ENCODE measurements at regions not wholly inside any gene's neighbourhood (a gene's known extent, or its start where the extent isn't known, plus 50 kb on each side); places are given as distances from the start of the nearest gene placed in this dataset.
"Not testable (repeated sequence)": the region's sequence is repeated elsewhere in the genome, so short reads cannot be mapped to it uniquely, and the experiment has no call there.

DNA sequence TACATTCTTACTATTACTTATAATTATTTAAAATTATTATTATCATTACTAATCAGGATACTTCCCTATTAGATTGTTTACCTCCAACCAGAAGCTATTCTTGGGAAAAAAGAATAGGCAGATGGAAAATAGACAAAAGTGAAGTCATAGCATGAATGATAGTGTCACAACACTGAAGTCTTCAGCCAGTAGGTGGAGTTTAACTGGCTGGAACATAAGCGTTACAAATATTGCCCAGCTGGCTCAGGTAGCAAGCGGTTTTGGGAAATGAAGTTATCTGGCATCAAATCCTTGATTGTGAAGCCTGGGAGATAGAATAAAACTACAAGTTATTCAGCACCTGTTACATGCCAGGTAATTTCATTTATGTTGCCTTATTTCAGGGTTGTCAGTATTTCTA, 762.9 kb downstream of the C12orf50 start:
- peak; percentile 43 for DNase-seq (ENCODE audit: low spot score)

DNA sequence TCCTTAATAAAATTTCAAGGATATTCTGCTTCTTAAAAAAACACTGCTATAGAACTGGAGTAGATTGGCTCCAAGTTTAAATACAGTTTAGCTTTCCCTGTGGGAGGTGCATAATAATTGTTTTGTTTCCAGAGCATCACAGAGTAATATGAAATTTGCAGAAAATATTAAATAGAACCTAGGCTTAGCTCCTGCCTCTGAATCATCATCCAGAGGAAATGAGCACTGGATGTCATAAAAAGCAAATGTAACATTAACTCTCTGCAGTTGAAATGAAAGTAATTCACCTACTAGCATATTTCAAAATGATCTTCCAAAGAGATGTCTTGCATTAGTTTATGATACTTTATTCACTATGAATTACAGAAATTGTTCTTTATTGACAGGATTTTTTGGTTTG, 769.8 kb downstream of the C12orf50 start:
- no peak for DNase-seq (ENCODE audit: low spot score)

DNA sequence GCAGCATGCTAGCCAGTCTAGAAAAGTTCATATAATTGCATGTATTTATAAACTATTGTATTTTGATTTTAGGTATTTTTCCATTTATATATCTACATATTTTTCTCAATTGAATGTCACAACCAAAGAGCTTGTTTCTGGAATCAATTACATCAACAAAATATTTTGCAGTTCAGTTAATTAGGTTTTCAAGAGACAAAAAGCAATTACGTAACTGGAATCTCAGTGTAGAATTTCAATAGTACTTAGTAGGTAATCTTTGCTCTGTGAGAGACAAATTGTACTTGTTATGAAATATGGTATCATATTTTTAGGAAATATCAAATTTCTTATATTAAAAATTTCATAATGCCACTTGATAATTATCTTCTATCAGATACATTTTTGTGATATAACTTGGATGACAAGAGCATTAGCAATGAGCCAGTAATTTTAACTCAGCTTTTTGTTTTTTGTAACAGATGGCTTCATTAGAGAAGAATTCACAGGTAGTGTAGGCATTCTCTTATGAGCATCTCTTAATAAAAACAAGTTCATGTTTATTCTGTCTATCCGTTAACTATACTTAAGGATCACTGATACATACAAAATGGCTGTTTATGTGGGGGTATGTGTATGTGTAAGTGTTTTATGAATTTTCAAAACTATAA, 774.7 kb downstream of the C12orf50 start:
- DNase-seq (ENCODE audit: low spot score) = no peak

DNA sequence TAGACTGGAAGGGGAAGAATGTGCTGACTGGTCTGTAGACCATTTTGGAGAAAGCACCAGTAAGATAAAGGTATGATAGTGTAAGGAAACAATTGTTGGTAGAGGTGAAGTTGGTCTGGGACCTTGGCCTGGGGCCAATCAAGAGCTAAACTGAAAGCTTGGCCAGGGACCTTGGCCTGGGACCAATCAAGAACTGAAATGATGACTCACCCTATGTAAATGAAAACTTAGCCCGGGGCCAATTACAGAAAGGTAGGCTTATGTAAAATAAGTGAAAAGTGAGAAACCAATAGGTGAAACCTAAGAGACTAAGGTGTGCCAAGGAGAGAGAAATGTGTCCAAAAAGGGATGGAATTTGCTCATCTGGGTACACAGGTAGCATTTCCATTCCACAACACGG, 776.0 kb downstream of the C12orf50 start:
- DNase-seq (ENCODE audit: low spot score) = peak; percentile 20

DNA sequence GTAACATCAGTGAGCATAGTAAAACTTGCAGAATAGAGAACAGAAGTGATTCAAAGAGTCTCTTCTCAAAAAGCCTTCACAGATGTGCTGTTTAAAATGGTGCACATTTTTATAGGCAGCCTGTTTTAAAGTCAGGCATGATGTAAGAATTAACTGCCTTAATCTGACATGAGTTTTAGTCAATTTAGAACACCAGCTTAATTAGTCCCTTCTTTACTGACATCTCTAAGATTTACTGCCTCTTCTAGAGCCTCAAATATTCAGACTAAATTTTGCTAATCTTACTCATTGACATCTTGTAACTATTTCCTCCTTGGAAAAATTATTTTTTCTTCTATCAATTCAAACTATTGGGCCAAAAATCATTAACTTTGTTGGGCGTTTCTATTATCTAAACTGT, 782.5 kb downstream of the C12orf50 start:
- no peak for DNase-seq (ENCODE audit: low spot score)

DNA sequence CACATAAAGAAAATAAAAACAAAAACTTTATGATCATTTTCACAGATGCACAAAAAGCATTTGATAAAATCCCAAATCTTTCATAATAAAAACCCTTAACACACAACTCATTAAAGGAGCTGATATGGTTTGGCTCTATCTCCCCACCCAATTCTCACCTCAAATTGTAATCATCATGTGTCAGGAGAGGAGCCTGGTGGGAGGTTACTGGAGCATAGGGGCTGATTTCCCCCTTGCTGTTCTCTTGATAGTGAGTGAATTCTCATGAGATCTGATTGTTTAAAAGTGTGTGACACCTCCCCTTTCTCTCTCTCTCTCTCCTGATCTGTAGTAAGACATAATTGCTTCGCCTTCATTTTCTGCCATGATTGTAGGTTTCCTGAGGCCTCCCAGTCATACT, 790.7 kb downstream of the C12orf50 start:
- DNase-seq (ENCODE audit: low spot score) = no peak

DNA sequence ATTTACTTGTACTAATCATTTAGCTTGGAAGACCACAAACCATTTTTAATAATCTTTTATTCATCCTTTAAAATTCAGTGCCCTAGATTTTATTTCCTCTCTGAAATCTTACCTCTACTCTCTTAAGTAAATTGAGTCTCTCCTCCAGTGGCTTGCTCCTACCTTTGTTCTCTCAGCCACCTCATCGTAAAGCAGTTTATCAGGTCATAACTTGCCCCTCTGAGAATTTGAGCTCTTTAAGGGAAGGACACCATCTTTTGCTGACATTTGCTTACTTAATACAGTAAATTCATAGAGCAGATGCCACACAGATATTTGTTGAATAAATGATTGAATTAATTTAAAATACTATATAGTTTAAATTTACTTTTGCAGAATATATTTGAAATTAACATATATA, 794.3 kb downstream of the C12orf50 start:
- no peak for DNase-seq (ENCODE audit: low spot score)

DNA sequence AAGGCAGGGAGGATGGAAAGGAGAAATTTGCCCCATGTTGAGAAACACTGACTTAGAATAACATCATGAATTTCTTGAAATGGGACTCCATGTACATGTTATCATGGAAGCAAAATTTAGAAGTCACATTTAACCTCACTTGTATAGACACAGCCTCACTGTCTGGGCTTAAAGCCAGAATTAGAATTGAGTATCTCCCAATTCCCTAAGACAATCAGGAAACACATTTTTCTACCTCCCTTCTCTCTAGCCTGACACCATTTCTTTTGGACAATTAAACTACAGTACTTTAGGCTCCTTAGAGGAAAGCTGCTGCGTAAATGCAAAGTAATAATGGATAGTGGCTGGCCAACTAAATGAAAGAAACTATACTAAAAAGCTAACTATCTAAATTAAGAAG, 795.5 kb downstream of the C12orf50 start:
- no peak for DNase-seq (ENCODE audit: low spot score)

DNA sequence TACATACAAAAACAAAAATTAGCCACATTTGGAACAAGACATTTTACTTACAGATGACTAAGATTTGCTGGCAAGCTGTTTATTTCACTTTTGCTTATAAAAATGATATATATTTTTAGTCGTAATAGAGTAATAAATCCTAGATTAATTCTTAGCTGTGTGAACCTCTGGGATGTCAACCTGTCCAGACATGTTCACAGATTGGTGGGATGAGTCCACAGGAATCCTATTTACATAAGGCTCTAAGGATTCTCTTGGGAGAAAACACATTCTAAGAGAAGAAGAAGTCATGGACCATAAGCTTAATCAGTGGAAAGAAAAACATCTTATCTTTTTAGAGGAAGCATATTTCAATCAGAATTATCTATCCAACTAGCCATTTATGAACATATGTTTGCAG, 797.4 kb downstream of the C12orf50 start:
- no peak for DNase-seq (ENCODE audit: low spot score)

DNA sequence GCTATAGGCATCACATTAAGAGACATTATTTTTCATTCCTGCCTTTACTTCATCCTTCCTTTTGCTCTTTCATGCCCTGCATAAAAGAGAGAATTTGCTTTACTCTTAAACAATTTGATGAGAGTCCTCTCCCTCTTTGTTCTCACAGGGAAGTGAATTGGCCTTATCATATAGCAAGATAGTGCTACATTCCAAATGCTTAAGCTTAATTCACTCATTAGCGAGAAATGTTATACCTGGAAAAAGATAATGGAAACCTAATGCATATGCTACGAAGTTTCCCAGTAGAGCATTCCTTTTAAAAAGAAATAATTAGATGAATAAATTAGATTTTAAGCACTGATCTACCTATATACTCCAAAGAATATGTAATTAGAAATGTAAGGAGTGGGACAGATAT, 798.8 kb downstream of the C12orf50 start:
- no peak for DNase-seq (ENCODE audit: low spot score)

DNA sequence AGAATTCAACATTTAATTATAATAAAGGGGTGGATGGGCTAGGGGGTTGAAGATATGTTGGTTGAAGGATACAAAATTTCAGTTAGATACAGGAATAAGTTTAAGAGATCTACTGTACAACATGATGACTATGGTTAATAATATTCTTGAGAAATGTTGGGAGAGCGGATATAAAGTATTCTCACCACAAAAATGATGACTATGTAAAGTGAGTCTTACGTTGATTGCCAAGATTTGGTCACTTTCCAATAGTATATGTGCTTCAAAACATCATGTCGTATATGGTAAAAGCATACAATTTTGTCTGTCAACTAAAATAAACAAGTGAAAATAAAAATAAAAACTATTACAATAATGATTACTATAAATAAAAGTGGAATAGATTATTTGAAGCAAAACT, 802.0 kb downstream of the C12orf50 start:
- DNase-seq (ENCODE audit: low spot score) = no peak

DNA sequence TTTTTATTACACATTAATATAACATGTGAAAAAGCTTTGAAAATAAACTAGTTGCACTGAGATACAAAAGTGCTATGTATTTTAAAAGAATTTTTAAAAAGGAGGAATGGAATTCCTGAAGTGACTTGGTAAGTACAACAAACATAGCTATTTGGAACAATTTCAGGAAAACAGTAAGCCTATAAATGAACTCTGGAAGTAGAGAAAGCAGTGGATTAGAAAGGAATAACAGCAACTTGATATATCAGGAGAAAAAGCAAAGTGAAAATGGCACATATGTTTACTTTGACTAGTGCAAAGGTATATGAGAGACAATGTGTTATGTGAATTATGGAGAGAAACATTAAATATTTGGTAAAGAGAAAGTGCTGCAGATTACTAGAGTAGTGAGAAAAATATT, 811.7 kb downstream of the C12orf50 start:
- DNase-seq (ENCODE audit: low spot score) = no peak

DNA sequence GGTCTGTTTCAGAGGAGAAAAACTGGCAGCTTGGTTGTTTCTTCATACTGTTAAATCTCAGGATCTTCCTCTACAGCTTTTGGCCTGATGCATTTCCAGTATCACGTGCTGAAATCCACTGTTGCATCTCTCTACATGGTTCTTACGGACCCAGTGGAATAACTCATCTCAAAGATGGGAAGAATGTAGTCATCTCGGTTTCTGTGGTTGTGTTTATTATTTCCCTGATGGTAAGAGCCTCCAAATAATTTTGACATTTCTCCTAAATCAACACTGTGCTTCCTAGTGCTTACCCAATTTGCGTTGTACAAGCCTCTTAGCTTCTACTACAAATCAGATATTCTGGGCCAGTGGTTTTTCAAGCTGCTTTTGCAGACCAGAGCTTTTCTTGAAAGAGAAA, 812.8 kb downstream of the C12orf50 start:
- no peak for DNase-seq (ENCODE audit: low spot score)

DNA sequence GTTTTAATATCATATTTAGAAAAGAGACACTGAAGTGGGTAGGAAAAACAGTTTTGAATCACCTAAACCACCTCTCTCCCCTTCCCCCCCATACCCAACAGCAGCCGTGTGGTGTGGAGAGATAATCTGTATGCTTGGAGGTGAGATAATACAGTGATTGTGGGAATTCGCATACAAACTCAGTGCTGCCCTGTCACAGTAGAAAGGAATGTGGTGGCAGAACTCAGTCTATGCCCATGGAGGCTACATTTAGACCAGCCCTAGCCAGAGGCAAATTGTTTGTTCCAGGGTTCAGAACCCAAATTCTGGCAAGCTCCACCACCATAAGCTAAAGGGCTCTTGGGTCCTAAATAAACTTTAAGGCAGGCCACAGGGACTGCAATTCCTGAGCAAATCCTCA, 827.0 kb downstream of the C12orf50 start:
- no peak for DNase-seq (ENCODE audit: low spot score)

DNA sequence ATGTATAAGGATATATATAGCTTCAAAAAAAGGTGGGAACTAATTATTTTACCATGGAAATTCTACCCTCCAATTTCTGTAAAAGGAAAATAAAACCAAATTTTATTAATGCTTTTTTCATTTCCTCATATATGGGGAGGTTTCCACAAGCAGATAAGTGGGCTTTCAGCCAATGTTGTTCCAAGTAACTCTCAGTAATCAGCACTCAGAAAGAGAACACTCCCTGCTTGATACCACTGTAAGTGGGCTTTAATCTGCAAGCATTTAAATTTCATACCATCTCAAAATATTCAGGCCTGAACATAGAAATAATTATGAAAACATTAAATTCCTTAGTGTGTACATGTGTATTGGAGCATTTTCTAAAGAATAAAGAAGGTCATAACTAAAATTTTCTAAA, 827.6 kb downstream of the C12orf50 start:
- no peak for DNase-seq (ENCODE audit: low spot score)

DNA sequence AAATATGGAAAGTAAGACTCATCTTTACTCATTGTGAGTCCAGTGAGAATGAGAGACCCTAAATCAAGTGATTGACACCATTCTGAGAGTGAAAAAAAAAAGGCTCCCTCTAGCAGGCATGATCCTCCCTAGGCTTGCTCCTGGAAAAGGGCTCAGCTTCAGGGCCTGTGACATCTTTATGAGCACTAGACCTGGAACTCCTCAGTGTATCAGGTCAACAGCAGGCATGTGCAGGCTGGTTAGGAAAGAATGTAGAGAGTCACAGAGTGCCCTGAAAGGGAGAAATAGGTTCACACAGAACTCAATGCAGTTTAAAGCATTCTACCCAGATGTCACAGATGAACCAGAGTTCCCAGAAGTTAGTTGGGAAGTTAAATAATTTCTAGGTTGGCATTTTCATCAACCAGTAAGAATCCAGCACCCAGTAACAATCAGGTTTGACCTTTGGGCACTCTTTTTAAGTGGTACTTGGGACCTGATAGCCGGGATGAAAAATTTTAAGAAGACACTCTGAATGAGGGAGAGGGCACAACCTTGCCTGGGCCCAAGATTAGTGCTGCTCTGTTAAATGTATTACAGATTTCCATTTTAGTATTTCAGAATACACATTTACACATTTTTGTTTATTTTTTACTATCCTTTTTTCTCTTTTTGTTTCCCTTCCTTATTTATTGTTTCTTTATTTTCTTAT, 828.8 kb downstream of the C12orf50 start:
- no peak for DNase-seq (ENCODE audit: low spot score)

DNA sequence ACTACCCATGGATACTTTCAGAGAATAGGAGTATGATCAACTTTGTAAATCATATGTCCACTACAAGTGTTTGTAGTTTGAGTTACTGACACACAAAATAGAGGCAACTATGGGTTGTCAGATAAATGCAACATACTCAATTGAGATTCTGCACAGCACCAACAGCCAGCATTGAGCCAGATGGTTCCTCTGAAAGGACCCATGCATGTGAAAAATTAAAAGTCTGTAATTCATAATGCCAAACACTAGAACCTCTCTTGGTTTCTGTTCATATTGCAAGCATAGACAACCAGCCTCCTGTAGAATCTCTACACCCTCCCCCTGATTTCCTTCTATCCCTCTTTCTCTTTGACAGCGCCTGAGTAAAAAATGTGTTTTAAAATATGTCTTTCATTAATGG, 831.0 kb downstream of the C12orf50 start:
- no peak for DNase-seq (ENCODE audit: low spot score)

DNA sequence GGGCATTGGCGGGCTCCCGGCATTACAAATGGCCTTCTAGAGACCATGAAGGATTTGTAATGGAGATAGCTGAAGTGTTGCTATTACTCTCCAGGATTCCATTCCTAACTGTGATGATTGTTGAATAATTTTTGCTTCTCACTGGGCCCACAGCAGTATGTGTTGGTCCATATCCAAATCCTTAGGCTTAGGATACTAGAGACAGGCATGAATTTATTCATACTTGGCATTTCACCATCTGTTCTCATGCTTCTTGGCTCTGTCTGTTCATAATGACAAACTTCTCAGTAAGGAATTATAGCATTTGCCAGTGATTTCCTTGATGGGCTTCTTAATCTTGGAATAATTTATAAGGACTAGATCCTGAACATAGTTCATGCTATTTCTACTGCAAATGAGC, 832.9 kb downstream of the C12orf50 start:
- no peak for DNase-seq (ENCODE audit: low spot score)

DNA sequence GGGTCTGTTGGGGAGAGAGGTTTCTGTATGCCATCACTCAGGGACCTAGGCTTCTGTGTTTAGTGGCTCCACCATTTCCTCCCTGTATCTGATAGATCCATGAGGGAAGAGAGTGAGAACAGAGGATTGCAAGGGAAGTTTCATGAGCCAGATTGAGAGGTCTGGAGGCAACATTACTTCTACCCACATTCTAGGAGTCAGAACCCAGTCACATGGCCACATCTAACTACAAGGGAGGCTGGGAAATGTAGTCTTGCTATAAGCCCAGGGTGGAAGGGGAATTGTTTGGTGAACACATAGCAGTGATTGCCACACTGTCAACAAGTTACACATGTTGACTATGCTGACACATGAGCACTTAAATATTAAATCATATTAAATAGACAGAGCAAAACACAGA, 834.8 kb downstream of the C12orf50 start:
- DNase-seq (ENCODE audit: low spot score) = not testable (repeated sequence)

DNA sequence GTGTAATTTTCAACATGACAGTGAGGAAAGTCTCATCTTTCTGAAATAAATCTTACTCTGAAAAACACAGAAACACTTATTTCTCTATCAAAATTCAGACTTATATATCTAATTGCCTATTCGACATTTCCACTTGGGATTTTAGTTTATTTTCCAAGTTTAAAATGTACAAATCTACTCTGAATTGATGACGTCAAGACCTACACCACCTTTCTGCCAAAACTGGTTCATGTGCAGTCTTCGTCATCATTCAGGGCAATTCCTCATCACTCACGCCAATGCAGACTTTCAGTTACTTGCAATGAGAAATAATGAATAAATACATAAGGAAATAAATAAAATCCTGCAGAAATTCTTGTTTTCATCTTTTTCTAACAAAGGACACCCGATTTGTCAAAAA, 843.8 kb downstream of the C12orf50 start:
- no peak for DNase-seq (ENCODE audit: low spot score)

DNA sequence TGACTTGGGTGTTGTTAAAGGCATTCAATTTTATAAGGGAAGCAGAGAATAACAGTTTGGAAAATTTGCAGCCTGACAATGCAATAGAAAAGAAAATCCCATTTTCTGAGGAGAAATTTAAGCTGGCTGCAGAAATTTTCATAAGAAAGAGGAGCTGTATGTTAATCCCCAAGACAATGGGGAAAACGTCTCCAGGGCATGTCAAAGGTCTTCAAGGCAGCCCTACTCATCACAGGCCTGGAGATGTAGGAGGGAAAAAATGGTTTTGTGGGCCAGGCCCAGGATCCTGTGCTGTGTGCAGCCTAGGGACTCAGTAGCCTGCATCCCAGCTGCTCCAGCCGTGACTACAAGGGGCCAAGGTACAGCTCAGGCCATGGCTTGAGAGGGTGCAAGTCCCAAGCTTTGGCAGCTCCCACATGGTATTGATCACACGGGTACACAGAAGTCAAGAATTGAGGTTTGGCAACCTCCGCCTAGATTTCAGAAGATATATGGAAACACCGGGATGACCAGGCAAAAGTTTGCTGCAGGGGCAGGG, 846.4 kb downstream of the C12orf50 start:
- no peak for DNase-seq (ENCODE audit: low spot score)

DNA sequence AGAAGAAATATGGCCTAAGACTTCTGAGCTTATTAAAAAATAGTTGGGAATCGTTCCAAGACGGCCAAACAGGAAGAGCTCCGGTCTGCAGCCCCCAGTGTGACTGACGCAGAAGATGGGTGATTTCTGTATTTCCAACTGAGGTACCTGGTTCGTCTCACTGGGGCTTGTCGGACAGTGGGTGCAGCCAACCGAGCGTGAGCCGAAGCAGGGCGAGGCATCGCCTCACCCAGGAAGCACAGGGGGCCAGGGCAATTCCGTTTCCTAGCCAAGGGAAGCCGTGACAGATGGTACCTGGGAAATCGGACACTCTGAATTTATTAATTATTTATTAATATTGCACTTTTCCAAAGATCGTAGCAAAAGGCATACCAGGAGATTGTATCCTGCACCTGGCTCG, 857.8 kb downstream of the C12orf50 start:
- DNase-seq (ENCODE audit: low spot score) = no peak

DNA sequence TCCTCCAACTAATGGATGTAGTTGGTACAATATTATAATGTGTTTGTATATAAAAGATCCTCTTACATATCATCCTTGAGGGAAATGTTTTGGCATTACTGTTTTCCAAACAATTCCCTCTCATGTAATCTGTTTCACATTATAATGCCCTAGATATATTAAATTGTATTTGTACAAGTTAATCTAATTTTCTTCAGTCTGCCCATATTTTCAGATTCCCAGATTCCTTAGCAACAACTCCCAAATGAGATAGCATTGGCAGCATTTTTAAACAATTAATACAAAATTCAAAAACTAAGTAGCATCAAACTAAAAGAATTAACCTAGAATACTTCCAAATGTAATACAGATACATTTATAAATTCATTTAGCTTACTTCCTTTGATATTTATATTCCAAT, 860.2 kb downstream of the C12orf50 start:
- DNase-seq (ENCODE audit: low spot score) = no peak
